Endometrium (tissue), 2 donors: ENCODE measurements at regions not wholly inside any gene's neighbourhood (a gene's known extent, or its start where the extent isn't known, plus 50 kb on each side); places are given as distances from the start of the nearest gene placed in this dataset.
"Not testable (repeated sequence)": the region's sequence is repeated elsewhere in the genome, so short reads cannot be mapped to it uniquely, and the experiment has no call there.

ENCODE experiments used
- FAIRE-seq: peaks from 2 replicates; lab custom pipeline; 2012; peaks lifted over from hg19 to GRCh38; lab: Jason Lieb, UNC
- donor health status: control.
- donor health status: control.

DNA sequence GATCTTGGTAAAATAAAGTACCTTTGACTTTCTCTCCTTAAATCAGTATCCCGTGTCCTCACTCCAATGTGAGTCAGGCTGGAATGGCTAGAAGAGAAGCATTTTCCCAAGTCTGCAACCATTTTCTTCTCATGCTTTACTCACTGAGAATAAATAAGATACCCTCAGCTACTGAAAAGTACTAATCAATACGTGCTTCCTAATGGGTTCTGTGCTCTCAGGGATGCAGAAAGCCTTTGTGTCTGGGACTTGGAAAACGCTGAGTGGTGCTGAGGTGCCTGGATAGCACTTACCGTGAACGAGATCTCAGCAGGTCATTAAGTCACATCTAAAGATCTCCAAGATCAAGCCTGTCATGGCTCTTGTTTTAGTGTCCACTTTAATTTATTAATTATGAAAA lies 672.3 kb upstream of the C16orf82 start:
- no peak for FAIRE-seq

DNA sequence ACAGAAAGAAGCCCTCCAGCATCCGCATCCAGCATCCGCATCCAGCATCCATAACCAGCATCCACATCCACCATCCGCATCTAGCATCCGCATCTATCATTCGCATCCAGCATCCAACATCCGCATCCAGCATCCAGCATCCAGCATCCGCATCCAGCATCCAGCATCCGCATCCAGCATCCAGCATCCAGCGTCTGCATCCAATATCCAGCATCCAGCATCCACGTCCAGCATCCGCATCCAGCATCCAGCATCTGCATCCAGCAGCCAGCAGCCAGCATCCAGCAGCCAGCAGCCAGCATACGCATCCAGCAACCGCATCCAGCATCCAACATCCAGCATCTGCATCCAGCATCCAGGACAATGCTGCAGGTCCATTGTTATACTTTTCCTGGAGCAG lies 671.0 kb upstream of the C16orf82 start:
- no peak for FAIRE-seq

GRCh38 chr16:26396511-26397235 lies 670.1 kb upstream of the C16orf82 start:
- FAIRE-seq: no peak

GRCh38 chr16:26413780-26414179 lies 652.9 kb upstream of the C16orf82 start:
- no peak for FAIRE-seq

GRCh38 chr16:26419458-26419857 lies 647.3 kb upstream of the C16orf82 start:
- not testable (repeated sequence) for FAIRE-seq

DNA sequence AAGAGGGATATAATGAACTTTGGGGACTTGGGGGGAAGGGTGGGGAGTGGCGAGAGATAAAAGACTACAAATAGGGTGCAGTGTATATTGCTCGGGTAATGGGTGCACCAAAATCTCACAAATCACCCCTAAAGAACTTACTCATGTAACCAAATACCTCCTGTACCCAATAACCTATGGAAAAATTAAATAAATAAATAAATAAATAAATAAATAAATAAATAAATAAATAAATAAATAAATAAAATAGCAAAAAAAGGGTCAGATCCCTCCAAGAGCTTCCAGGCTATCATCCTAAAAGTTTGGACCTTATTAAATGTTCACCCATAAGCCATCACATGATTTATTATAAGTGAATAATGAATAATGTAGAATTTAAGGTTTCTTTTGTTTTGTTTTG lies 636.1 kb upstream of the C16orf82 start:
- FAIRE-seq: no peak

- no peak for FAIRE-seq
Observed at GRCh38 chr16:26433807-26434206, 632.9 kb upstream of the C16orf82 start.

- no peak for FAIRE-seq
Observed at GRCh38 chr16:26441178-26441577, 625.5 kb upstream of the C16orf82 start.

DNA sequence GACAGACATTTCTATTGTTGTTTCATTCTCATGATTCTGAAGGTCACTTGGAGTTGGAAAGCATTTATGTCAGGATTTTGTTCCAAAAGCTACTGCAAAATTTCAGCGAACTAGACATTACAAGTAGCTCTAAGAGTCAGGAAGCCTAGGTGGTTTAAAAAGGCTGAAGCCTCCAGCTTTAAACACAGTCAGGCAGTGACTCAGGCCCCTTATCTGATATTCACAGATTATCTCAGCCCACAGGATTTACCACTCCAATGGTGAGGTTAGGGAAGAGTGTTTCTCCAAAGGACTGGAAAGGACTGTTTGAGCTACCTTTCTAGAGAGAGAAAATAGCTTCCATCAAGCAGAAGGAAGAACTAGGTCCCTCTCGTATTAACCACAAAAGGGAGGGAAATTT lies 624.4 kb upstream of the C16orf82 start:
- no peak for FAIRE-seq

GRCh38 chr16:26447570-26447969 lies 619.2 kb upstream of the C16orf82 start:
- no peak for FAIRE-seq

GRCh38 chr16:26453215-26453614 lies 613.5 kb upstream of the C16orf82 start:
- no peak for FAIRE-seq

- no peak for FAIRE-seq
Observed at GRCh38 chr16:26454102-26454501, 612.6 kb upstream of the C16orf82 start.

- FAIRE-seq: no peak
Observed at GRCh38 chr16:26456074-26456473, 610.7 kb upstream of the C16orf82 start.

- no peak for FAIRE-seq
Observed at GRCh38 chr16:26457095-26457494, 609.6 kb upstream of the C16orf82 start.

DNA sequence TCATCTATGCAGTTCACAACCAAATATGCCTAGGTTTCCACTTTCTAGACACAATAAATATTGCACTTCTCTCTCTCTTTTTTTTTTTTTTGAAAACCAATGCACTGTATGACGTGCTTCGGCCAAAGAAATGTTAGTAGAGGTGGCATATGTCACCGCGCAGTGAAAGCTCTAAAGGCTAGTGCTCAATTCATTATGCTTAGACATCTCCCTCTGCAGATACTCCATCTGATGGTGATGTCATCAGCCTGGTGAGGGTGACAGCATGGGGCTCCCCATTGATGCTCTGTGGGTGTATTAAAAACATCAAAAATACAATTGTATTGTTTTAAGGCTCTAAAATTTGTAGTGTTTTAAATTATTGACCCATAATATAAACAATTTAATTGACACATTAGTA lies 608.8 kb upstream of the C16orf82 start:
- no peak for FAIRE-seq

DNA sequence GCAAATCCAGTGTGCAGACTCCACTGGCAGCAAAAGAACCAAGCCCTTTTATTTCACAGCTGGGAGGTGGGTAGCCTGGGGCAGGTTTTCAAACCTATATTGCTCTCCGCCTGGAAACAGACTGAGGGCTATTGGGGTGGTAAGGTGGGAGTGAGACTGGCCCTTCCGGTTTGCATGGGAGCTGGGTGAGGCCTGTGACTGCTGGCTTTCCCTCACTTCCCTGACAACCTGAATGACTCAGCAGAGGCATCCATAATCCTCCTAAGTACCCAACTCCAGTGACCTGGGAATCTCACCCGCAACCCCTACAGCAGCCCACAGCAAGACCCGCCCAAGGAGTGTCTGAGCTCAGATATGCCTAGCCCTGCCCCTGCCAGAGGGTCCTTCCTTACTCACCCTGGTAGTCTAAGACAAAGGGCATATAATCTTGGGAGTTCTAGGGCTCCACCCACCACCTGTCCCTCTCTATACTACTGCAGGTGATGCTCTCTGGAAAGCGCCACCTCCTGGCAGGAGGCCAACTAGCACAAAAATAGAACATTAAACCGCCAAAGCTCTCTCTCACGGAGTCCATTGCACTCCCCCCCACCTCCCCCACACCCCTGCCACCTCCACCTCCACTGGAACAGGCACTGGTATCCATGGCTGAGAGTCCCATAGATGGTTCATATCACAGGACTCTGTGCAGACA lies 602.0 kb upstream of the C16orf82 start:
- FAIRE-seq: no peak

DNA sequence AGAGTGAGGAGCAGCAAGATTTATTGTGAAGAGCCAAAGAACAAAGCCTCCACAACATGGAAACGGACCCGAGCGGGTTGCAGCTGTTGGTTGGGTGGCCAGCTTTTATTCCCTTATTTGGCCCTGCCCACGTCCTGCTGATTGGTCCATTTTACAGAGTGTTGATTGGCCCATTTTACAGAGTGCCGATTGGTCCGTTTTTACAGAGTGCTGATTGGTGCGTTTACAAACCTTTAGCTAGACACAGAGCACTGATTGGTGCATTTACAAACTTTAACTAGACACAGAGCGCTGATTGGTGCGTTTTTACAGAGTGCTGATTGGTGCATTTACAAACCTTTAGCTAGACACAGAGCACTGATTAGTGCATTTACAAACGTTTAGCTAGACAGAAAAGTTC lies 592.3 kb upstream of the C16orf82 start:
- not testable (repeated sequence) for FAIRE-seq

GRCh38 chr16:26475596-26475995 lies 591.1 kb upstream of the C16orf82 start:
- no peak for FAIRE-seq

DNA sequence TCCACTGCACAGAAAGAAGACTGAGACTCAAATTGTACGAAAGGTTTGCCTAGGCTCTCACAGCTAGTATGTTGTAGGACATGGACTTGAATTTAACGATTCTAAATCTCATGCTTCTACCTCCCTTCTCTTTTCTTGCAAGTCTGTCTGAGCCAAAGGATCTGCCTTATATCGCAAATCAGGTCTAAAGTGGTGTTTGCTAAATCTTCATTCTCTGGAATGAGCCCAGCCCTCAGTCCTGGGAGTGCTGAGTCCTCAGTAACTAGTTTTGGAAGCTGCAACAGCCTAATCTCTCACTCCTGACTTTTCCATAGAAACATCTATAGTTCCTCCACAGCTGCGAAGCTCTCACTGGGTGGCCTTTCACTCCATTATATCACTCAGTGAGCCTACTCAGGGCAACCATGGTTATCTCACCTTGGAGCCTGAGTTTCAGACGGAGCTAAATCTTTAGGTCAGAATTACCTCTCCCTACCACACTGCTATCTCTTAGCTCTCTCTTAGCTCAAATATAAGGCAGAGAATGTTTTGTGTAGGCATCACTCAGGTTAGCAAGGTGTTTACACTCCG lies 575.5 kb upstream of the C16orf82 start:
- no peak for FAIRE-seq

DNA sequence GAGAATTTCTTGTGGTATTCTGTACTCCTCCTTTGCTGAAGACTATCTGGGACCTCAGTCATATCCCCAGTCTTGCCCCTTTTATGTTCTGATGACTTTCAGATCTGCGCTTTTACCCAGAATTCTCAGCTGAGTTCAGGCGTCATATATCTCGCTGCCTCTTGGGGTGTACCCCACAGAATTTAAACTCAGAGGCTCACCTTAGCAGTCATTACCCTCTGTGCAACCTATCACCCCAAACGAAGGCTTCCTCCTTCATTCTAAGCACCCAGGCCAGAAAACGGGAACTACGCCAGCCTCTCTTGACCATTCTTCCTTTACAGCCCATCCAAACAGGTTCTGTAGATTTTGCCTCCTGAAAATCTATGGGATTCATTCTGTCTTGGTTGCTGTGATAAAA lies 574.8 kb upstream of the C16orf82 start:
- FAIRE-seq: no peak

DNA sequence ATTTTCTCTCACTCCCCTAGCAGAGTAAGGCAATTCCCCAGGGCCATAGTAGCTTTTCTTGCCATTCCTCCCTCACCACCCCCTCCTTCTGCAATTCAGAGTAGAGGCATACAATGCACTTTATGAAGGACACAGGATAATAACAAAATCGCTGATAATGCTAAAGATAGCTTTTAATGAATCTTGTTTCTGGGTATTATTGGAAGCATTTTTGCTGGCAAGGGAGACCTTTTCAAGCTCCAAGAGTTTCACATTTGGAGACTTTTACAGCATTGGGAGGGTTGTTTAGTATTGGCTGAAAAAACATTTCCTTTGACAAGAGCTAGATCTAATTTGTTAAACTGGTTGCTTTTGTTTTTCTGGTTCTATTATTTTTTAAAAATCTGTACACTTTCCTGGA lies 573.0 kb upstream of the C16orf82 start:
- no peak for FAIRE-seq

DNA sequence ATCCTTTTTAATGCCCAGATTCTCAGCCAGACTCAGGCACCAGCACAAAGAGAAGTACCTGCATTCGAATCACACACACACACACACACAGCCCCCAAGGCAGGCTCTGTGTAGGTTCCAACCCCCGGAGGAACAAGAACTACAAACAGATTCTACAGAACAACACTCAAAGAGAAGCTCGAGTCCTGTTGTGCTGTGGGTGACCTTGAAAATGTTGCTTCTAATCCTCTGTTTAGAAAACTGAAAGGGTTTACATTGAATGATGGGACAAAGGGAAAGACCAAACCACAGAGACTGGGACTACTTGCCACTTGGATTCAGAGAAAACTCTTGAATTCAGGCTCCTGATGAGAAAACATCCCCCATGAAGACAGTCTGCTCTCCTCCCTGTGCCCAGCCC lies 568.8 kb upstream of the C16orf82 start:
- FAIRE-seq: no peak

DNA sequence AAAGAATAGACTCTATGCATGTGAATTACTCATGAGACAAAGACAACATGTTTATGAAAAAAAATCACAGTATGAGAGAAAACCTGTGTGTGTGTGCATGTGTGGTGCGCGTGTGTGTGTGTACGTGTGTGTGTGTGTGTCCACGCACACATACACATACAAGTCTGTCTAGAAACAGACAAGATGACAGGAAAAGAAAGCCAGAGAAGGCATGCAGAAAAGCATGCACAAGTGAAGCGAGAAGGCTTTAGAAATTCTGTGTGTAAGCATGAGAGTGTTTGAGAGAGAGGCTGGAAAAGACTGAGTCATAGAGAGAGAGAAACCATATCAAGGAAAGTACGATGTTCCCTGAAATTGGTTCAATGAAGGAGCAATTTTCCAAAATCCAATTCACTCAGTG lies 566.4 kb upstream of the C16orf82 start:
- no peak for FAIRE-seq

GRCh38 chr16:26505496-26505895 lies 561.2 kb upstream of the C16orf82 start:
- FAIRE-seq: no peak
